Endothelial cell (in vitro differentiated cells): ENCODE measurements at regions not wholly inside any gene's neighbourhood (a gene's known extent, or its start where the extent isn't known, plus 50 kb on each side); places are given as distances from the start of the nearest gene placed in this dataset.
"Not testable (repeated sequence)": the region's sequence is repeated elsewhere in the genome, so short reads cannot be mapped to it uniquely, and the experiment has no call there.

Experiments
- DNase-seq: peaks from one replicate; pipeline ENCODE4 v3.0.0; 2021; ENCODE audit warnings: low spot score
- H3K27ac Mint-ChIP-seq: one replicate; pipeline ENCODE4 v1.8.0; 2021; ENCODE audit warnings: mixed read lengths, inconsistent platforms; ENCODE audit not compliant: unreplicated experiment
- H3K27me3 Mint-ChIP-seq: one replicate; pipeline ENCODE4 v1.8.0; 2021; ENCODE audit warnings: mild to moderate bottlenecking, moderate library complexity, mixed read lengths, inconsistent platforms; ENCODE audit not compliant: unreplicated experiment
- H3K36me3 Mint-ChIP-seq: one replicate; pipeline ENCODE4 v1.8.0; 2021; ENCODE audit warnings: mild to moderate bottlenecking, low read depth, mixed read lengths, inconsistent platforms; ENCODE audit not compliant: unreplicated experiment
- H3K4me1 Mint-ChIP-seq: one replicate; pipeline ENCODE4 v1.8.0; 2021; ENCODE audit warnings: mild to moderate bottlenecking, mixed read lengths, inconsistent platforms; ENCODE audit not compliant: unreplicated experiment
- H3K4me3 Mint-ChIP-seq: one replicate; pipeline ENCODE4 v1.8.0; 2021; ENCODE audit warnings: mild to moderate bottlenecking, mixed read lengths, inconsistent platforms; ENCODE audit not compliant: unreplicated experiment
- H3K9me3 Mint-ChIP-seq: one replicate; pipeline ENCODE4 v1.8.0; 2021; ENCODE audit warnings: mixed read lengths, inconsistent platforms; ENCODE audit not compliant: unreplicated experiment
- CTCF ChIP-seq: fragments of 200-600 bp; sonication (generic); IDR thresholded peaks from one replicate; pipeline ENCODE4 v1.5.0; 2021; ENCODE audit warnings: antibody characterized with exemption; ENCODE audit not compliant: unreplicated experiment

DNA sequence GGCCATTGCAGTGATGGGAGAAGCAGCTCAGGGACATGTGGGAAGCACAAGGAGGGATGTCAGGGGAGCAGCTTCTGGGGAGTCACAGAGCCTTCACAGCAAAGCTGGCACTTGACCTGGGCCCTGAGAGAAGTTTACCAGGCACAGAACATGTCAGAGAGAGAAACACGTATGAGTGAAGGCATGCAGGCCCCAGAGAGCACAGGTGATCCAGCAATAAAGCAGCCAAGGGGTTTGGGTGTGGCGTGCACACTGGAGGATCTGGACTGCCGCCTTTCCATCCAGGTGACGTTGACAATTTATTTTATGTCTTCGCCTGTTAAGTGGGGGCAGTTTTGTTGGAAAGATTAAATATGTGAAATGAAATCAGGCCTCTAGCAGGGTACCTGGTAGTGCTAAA lies 252.6 kb upstream of the COBL start:
- no peaks in the 10 kb centered on the region for H3K9me3 Mint-ChIP-seq
- no peaks in the 10 kb centered on the region for H3K4me1 Mint-ChIP-seq
- H3K36me3 Mint-ChIP-seq: no peaks in the 10 kb centered on the region
- no peak overlapping the region for H3K4me3 Mint-ChIP-seq
- TF ChIP-seq CTCF: no peak
- H3K27me3 Mint-ChIP-seq: peaks cover 2% of the 10 kb centered on the region
- no peak for DNase-seq
- no peak overlapping the region for H3K27ac Mint-ChIP-seq

DNA sequence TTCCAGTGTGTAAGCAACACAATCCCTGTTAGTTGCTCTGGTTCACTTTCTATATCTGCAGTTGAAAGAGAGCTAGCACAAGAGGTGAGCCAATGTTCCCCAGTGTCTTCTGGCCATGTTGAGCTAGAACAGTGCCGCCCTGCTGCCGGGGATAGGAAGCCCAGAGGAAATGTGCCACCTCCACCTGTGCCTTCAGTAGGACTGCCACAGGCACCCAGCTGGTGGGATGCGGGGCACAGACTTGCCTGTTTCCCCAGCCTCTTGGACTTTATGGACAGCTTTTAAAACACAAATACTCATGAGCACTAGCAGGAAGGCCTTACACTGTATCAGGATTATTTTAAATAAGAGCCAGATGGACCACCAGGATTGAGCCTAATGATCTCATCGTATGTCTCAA lies 234.5 kb upstream of the COBL start:
- Mint-ChIP-seq H3K9me3 (peaks cover 4% of the 10 kb centered on the region), H3K27me3 (no peaks in the 10 kb centered on the region), H3K4me1 (no peaks in the 10 kb centered on the region), H3K4me3 (no peak overlapping the region), H3K27ac (no peak overlapping the region), H3K36me3 (no peaks in the 10 kb centered on the region)
- TF ChIP-seq CTCF: no peak
- DNase-seq: no peak

GRCh38 chr7:51545131-51545530 lies 228.5 kb upstream of the COBL start:
- Mint-ChIP-seq H3K36me3 (no peaks in the 10 kb centered on the region), H3K27ac (no peak overlapping the region), H3K27me3 (no peaks in the 10 kb centered on the region), H3K4me3 (no peak overlapping the region), H3K9me3 (no peaks in the 10 kb centered on the region), H3K4me1 (no peaks in the 10 kb centered on the region)
- no peak for DNase-seq
- no peak for TF ChIP-seq CTCF

DNA sequence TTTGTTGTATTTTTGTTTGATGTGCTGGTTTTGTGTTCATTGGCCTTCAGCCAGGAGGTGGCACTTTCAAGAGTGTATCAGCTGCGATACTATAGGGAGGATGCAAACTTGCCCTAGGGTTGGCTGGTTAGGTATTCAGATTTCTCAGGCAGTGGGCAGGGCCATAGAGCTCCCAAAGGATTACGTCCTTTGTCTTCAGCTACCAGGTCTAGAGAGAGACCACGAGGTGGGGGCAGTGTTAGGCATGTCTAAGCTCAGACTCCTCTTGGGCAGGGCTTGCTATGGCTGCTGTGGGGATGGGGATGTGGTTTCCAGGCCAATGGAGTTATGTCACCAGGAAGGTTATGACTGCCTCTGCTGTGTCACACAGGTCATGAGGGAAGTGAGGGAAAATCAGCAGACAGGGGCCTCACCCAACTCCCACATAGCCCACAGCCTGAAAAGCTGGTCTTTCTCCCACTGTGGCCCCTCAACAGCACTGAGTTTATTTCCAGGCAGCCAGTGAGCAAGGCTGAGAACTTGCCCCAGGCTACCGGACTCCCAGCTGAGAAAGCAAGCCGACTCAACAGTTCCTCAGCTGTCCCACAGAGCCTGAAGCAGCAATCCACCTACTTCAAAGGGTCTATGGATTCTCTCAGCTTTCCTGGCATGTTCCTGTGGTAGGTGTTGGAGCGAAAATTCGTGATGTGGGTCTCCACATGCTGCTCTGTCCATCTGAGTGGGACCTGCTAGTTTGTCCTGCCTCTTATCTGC lies 227.4 kb upstream of the COBL start:
- Mint-ChIP-seq H3K36me3 (no peaks in the 10 kb centered on the region), H3K27ac (no peak overlapping the region), H3K9me3 (no peaks in the 10 kb centered on the region), H3K4me1 (no peaks in the 10 kb centered on the region), H3K4me3 (no peak overlapping the region), H3K27me3 (no peaks in the 10 kb centered on the region)
- TF ChIP-seq CTCF: no peak
- no peak for DNase-seq

- not testable (repeated sequence) for H3K36me3 Mint-ChIP-seq, H3K27ac Mint-ChIP-seq, H3K4me3 Mint-ChIP-seq, DNase-seq, H3K4me1 Mint-ChIP-seq, H3K9me3 Mint-ChIP-seq, H3K27me3 Mint-ChIP-seq
These were observed 224.3 kb upstream of the COBL start for GRCh38 chr7:51540906-51541305.
